ENCODE measurements at regions not wholly inside any gene's neighbourhood (a gene's known extent, or its start where the extent isn't known, plus 50 kb on each side); places are given as distances from the start of the nearest gene placed in this dataset.

GRCh38 chr12:102329883-102330282 is 132.2 kb upstream of the PMCH start:
- TF ChIP-seq, protein P1, sequence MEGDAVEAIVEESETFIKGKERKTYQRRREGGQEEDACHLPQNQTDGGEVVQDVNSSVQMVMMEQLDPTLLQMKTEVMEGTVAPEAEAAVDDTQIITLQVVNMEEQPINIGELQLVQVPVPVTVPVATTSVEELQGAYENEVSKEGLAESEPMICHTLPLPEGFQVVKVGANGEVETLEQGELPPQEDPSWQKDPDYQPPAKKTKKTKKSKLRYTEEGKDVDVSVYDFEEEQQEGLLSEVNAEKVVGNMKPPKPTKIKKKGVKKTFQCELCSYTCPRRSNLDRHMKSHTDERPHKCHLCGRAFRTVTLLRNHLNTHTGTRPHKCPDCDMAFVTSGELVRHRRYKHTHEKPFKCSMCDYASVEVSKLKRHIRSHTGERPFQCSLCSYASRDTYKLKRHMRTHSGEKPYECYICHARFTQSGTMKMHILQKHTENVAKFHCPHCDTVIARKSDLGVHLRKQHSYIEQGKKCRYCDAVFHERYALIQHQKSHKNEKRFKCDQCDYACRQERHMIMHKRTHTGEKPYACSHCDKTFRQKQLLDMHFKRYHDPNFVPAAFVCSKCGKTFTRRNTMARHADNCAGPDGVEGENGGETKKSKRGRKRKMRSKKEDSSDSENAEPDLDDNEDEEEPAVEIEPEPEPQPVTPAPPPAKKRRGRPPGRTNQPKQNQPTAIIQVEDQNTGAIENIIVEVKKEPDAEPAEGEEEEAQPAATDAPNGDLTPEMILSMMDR (IDR thresholded peaks at IDR 0.05 in 8 of 11, conservative IDR thresholded peaks at IDR 0.05 in 3 of 11) = no peak
- no peak for TF ChIP-seq POLR2A (IDR thresholded peaks at IDR 0.05)

All from spleen (tissue), 7 donors.